Inferior parietal cortex (tissue), 1 donor: ENCODE measurements at regions not wholly inside any gene's neighbourhood (a gene's known extent, or its start where the extent isn't known, plus 50 kb on each side); places are given as distances from the start of the nearest gene placed in this dataset.
"Not testable (repeated sequence)": the region's sequence is repeated elsewhere in the genome, so short reads cannot be mapped to it uniquely, and the experiment has no call there.

Experiments
- DNase-seq: peaks from one replicate; pipeline ENCODE4 v3.0.0-alpha.2; 2016; ENCODE audit errors: extremely low spot score

DNA sequence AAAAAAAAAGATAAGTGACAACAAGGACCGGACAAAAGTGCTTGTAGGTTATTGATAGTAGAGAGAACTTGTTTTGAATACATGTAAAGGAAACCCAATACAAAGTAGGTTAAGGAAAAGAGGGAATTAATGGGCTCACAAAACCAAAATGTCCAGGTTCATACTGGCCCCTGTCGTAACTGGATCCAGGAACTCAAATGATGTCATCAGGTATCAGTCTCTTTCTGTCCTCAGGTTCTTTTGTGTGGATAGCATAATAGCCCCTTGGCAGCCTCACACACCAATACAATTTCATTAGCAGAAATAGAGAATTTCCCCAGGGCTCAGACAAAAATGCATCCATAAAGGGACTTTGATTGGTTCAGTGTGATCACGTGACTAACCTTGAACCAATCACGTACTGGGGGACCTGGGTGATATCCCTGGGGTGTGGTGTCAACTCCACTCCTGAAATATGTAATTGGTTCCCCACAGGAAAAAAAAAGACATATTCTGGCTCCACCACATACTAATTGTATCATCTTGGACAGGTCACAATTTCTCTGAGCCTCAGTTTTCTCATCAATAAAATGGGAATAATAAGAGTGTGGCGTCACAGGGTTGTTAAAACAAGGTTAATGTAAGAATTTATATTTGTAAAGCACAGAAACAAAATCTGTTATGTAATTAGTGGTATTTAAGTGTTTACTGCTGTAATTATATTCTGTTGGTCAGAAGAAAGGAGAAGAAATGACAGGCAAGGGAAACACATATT, 174.8 kb downstream of the PDGFRA start:
- no peak for DNase-seq

DNA sequence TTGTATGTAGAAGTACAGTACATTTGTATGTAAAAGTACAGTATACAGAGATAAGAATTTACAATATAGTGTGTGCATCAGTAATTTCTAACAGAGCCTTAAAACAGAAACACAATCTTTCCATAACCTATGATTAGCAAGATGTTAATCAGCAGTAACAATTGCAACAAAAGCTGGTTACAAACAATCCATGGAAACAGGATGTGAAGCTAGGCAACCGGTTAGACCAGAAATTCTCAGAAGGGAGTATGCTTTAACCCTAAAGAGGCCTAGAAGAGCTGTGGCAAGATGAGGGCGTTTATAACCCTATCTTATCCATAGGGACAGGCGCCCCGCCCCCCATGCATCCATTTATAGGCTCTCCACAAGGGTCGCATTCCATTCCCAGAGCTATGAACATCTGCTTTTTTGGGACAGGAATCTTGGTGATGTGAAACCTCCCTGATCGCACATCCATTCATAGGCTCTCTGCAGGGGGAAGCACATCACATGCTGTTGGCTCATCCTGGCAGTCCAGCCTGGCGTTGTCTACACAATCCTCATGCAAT, 180.3 kb downstream of the PDGFRA start:
- not testable (repeated sequence) for DNase-seq

DNA sequence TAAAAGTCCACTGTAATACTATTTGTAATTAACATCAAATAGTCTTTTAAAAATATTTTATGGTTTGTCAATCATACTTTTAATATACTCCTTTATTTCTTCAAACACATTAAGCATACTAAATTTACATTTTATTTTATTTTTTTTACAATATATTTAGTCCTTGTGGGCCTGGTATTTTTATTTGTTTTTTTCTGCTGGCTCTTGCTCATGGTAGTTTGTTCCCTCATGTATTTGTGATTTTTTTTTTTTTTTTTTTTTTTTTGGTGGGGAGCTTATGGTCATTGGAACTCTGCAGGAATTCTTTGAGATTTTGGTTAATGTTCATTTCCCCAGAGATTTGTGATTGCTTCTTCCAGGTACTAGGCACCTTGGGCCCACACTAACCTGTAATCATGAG, 185.5 kb downstream of the PDGFRA start:
- DNase-seq: no peak

DNA sequence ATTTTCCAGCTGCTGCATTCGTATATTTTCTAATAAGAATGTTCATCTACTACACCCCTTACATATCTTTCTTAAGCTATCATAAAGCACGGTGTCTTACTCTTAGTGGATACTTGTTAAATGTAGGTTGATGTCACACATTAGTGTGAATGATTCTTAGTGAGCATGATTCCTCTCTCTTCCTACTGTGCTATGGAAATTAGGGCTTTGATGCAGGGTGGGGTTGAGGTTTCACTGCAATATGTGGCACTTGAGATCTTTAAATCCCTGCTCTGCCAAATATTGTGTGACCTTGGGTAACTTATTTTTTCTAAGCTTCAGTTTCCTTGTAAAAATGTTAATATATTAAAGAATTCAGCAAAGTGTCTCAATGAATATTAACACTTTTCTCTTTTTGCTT, 188.4 kb downstream of the PDGFRA start:
- no peak for DNase-seq

DNA sequence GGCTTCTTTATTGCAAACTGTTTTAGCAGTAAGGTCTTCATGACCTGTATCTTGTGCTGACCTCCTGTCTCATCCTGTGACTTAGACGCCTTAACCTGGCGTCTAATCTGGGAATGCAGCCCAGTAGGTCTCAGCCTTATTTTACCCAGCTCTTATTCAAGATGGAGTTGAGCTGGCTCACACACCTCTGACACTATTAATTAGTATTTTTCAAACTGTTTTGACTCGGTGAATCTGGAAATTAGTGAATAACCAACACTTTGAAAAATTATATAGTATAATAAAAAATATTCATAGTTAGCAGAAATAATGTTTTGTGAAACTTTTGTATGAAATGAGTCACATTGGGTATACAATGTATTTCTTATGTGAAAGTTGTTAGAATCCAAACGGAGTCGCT, 189.4 kb downstream of the PDGFRA start:
- no peak for DNase-seq

DNA sequence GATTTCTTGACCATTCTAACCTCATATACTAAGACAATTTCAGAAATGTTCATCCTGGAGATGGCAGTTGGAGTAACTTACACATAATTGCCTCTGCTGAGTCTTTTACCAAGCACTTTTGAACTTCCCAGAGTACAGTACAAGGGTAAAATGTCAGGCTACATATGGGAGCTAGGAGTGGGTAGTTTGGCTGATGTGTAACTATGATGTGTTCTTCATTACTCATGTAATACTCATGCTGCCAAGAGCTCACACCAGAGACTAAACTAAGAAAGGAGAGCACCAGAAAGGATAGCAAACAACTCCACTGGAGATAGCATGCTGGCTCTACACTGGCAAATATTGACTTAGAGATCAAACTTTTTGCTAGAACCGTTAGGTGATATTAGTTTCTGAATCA, 194.0 kb downstream of the PDGFRA start:
- no peak for DNase-seq

DNA sequence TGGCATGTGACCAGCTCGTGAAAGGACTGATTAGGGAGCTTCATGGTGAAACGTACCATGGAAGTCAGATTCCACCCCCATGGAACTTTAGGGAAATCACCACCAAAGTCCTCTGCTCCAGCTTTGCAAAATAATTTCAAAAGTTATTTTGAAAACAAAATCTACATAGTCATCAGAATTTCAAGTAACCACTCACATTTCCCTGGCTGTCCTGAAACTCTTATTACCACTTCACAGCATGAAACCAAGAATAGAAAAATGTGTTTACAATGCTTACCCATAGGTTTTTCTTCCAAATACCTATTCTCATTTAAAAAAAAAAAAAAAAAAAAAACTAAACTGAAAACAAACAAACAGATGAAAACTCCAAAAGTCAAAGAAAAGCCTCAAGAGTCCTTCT, 198.7 kb downstream of the PDGFRA start:
- no peak for DNase-seq

DNA sequence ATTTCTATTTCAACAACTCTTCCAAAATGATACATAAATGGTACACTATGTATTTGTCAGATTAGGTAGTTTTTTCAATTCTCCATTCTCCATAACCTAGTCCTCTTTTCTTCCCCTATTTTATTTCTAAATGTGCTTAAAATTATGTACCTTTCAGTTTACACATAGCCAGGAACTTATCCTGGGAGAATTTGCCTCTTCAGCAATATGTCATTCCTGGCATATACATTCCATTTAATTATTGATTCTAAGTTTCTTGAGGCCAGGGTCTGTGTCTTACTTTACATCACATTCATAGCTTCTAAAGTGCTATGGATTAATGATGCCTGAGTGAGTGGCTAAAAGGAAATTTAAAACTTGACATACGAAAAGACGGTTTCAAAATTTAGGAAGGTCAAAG, 199.8 kb downstream of the PDGFRA start:
- no peak for DNase-seq

DNA sequence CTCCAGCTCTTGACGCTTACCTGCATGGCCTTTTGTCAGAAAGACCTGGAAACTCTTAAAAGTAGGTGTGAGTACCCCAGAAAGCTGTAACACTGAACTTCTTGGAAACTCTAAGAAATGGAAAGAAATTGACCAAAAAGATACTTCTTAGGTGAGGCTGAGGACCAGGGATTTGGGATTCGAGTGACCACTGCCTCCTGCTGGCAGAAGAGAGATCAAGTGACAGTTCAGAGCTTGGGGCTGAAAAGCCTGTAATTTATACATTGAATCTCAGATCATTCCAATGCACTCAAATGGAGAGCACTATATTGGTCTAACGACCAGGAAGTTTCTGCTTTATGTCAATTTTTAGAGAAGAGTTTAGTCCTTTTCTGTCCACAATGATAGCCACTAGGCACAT, 204.6 kb downstream of the PDGFRA start:
- DNase-seq: no peak

DNA sequence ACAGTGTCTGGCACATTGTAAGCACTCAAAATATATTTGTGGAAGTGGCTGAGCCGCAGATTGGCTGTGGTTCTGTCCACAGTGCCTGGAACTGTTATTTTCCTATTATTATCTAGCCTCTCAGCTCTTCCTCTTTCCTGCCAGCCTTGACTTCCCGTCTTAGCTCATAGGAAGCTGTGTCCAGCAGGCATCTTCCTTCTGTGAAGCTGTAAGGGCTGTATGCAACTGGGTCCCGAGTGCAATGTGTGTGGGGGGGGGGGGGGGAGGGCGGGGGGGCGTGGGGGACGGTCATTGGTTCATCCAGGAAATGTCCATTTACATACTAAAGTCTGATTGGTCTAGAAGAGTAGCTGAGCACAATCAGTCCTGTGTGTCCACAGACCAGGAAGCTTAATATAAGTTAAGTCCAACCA, 210.7 kb downstream of the PDGFRA start:
- peak; percentile 17 for DNase-seq

DNA sequence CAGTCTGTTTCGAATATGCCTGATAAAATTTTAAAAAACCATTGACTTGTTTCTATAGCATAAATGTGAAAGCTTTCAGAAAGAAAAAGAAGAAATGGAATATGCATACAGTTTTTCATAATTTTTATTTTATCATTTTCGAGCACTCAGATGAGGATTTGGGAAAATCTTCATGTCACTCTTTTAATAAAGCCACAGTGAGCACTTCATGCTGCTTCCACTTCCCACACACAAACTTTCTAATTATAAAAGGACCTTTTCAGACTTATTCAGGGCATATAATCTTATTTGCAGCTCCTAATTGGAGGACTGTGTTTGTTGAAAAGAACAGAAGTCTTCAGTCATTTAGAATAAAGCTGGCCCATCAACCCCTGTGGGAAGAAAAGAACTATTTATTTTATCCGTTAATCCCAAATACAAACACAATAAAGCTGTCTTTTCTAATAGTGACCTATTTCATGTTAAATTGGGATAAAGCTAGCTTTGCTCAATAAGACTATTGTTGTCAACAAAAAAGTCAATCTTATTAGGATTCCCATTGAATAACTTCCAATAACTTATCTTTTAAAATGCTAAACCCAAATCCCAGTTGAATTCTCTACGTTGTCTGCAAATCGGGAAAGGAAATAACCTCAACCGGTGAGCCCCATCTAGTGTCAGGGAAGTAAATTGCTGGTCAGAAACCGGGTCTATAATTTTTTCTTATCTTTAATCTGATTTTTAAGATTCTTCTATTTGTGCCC, 211.5 kb downstream of the PDGFRA start:
- peak; percentile 75 for DNase-seq

DNA sequence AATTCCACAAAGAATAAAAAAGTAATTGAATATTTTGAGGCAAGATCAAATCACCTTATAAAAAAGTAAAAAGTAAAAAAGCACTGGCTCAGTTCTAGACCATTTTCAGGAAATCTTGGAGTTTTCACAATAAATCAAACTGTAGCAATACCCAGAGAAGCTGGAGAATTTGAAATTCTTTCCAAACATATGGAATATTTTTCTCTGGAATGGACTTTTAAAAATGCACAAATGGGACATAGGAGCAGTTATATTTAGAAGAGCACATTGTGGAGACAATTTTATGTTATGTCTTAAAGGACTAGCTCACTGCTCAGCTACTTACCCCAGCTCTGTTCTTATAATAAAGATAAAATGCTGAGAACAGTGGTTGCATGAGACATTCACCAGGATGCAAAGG, 211.9 kb upstream of the KIT start:
- no peak for DNase-seq

DNA sequence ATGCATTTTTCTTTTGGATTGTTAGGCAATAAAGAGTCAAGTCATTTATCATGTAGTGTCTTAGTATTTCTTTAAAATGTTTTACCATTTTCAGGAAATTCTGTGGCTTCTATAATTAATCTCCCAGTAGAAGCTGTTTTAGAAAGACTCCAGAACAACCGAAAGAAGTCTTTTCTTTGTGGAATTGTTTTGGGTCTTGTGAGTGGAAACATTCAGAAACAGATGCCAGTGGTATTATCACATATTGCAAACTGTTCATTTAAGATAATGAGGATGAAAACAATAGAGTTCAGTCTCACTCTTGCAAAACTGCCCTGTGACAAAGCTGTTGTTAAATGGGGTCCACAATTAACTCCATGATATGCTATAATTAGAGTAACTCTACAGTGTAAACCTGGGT, 211.2 kb upstream of the KIT start:
- DNase-seq: no peak

DNA sequence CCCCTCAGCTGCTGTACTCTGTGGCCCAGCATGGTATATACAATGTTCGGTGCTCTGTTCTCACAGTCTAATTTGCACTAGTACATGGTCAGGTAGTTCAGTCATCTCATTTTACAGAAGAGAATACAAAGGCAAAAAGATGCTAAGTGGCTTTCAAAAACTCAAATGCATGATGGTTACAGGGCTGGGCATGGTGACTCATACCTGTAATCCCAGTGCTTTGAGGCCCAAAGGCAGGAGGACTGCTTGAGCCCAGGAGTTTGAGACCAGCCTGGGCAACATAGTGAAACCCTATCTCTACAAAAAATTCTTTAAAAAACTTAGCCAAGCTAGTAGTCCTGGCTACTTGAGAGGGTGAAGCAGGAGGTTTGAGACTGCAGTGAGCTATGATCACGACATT, 210.5 kb upstream of the KIT start:
- no peak for DNase-seq

DNA sequence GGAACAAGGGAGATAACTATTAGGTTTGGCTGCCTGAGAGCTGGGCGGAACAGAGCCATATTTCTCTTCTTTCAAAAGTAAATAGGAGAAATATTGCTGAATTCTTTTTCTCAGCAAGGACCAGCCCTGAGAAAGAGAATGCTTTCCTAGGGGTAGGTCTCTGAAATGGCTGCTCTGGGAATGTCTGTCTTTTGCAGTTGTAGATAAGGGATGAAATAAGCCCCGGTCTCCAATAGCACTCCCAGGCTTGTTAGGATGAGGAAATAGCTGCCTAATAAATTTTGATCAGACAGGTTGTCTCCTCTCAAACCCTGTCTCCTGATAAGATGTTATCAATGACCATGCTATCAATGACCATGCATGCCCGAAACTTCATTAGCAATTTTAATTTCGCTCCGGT, 207.8 kb upstream of the KIT start:
- no peak for DNase-seq

DNA sequence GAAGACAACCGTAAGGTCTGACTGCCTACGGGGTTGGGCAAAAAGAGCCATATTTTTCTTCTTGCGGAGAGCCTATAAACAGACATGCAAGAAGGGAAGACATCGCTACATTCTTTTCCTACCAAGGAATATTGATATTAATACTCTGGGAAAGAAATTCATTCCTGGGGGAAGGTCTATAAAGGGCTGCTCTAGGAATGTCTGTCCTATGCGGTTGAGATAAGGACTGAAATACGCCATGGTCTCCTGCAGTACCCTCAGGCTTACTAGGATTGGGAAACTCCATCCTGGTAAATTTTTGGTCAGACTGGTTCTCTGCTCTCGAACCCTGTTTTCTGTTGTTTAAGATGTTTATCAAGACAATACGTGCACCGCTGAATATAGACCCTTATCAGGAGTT, 190.8 kb upstream of the KIT start:
- DNase-seq: not testable (repeated sequence)

DNA sequence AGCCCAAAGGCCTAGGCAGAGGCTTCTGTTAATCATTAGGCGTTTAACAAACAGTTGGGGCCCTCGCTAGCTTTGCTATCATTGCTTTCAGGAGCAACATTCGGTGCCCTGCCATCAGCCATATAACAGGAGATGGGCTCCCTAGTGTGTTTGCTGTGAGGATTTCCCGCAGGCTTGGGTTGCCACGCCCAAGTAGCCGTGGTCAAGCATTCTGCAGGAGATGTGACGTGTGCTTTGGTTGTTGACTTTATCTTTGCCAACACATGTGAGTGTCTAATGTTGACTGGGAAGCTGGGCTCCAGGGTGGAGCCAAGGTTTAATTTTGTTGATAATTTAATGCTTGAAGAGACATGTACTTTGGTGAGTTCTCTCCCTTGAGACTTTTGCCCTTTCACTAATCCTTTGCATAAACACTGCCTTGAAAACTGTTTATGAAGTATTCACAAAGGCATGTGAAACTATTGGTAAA, 184.6 kb upstream of the KIT start:
- DNase-seq: peak; percentile 8

DNA sequence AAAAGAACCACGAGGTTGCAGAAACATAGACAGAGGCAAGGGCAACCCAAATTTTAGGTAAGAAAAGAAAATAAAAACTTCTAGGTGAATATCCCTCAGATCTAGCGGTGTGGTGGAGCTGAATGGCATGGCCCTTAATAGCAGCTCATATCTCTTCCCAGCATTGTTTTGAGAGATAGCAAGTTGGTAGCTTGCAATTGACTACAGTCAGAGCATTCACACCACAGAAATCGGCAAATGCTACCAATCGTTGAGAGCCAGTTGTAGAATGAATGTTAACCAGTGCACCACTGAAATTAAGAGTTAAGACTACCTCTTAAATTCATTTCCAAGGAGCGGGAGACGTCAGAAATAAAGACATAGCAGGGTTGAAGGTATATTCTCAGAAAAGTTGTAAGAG, 184.0 kb upstream of the KIT start:
- no peak for DNase-seq

DNA sequence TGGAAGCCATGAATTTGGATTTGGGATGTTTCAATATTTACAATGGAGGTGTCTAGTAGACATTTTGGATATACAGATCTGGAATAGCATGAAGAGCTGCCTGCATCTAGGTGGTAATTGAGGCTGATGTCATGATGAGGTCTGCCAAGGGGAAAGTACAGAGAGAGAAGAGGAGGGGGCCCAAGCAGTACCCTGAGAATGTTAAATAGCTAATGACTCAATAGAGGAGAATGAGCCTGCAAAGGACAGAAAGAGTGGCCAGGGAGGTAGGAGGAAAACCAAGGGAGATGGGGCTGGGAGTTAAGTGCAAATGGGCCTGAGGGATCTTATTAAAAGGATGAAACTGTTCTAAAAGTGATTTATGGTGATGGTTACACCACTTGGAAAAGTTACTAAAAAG, 182.2 kb upstream of the KIT start:
- no peak for DNase-seq

DNA sequence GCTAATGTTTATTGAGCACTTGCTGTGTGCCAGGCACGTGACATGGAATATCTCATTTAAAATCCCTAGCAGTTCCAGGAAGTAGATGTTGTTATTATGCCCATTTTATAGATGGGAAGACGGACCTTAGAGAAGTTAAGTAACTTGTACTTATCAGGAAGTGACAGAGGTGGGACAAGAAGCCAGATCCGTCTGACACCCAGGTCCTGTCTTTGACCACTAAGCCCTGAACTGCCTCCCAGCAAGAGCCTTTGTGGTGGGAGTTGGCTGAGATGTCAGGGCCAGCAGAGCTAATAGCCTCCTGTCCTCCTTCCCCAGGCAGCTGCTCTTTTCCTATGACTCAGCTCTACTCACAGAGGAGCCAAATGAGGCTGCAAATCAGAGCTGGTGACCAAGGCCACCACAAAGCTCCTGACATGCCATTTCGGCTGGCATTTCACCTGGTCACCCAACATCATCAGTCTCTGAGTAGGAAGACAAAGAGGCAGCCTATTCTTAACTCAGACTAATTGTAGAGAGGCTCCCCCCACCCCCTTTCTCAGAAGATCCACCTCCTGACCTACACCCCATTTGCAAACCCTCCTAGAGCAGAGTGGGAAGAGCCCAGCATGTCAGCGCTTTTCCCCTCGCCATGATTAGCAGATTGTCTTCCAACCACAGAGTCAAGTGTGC, 175.1 kb upstream of the KIT start:
- no peak for DNase-seq

DNA sequence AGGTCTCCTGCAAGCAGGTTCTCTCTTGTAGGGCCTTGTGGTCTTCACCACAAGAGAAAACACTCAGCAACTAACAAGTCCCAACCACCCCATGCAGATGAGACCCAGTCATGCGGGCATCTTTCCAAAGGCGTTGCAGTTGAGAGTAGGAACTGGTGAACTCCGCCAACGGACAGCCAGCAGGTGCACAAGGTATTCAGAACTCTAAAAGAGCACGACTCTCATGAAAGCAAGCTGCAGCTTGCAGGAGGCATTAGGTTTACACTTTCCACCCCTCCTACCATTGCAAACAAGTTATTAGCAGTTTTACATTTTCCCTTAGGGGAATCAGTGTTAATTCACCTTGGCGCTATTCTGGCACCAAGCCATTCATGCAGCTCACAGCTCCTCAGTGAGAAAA, 173.4 kb upstream of the KIT start:
- DNase-seq: no peak

DNA sequence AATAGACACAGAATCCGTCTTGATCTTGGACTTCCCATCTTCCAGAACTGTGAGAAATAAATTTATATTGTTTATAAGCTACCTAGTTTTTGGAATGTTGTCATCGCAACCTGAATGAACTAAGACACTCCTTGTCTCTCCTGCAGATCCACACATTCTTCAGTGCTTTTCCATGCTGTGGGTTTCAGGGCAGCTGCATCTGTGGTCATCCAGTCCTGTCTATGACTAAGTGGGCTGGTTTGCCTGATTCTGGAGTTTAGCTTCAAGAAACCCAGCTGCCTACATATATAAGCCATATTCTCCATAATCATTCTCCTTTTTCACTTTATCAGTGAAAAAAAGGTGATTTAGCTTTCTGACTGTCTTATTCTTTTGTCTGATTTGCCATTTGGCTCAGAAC, 170.3 kb upstream of the KIT start:
- DNase-seq: no peak

DNA sequence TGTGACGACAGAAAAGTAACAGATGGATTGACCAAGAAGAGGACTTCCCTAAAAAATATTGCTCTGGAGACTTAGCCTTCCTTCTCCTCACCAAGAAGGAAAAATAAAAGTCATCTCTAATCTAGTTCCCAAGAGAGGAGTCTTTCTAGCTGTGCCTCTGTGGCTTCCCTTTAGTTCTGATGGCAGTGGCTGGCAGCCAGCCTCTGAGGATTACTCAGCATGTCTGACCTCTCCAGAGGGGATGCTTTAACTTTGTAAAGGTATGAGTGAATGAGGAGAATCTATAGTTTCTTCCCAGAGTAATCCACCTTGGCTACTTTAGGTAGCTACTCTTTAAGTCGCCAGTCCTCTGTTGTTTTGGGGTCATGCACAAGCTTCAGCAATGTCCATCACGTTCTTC, 163.9 kb upstream of the KIT start:
- DNase-seq: no peak
